Mesenchymal stem cell (in vitro differentiated cells and primary cell): ENCODE measurements at regions not wholly inside any gene's neighbourhood (a gene's known extent, or its start where the extent isn't known, plus 50 kb on each side); places are given as distances from the start of the nearest gene placed in this dataset.

Source experiments
- DNase-seq: peaks from one replicate; pipeline ENCODE4 v3.0.0-alpha.2; 2013
- H2AFZ ChIP-seq: one replicate; pipeline ENCODE4 v1.6.1; 2013; ENCODE audit warnings: low read depth, mild to moderate bottlenecking, control low read depth, inconsistent platforms, low read length, moderate library complexity
- H2AK5ac ChIP-seq: 2 replicates; pipeline ENCODE4 v1.6.1; 2013; ENCODE audit warnings: low read length, moderate library complexity, mild to moderate bottlenecking, inconsistent platforms; ENCODE audit not compliant: severe bottlenecking
- H2BK120ac ChIP-seq: one replicate; pipeline ENCODE4 v1.6.1; 2013; ENCODE audit warnings: low read depth, mild to moderate bottlenecking, inconsistent platforms, low read length, moderate library complexity
- H2BK12ac ChIP-seq, 2 experiments: one replicate each; pipeline ENCODE4 v1.6.1; 2013; ENCODE audit warnings: inconsistent platforms in 2 of 2, low read length in 2 of 2, mild to moderate bottlenecking in 2 of 2, moderate library complexity in 2 of 2, control low read depth in 1 of 2
- H2BK15ac ChIP-seq: one replicate; pipeline ENCODE4 v1.6.1; 2013; ENCODE audit warnings: mild to moderate bottlenecking, low read depth, inconsistent platforms; ENCODE audit not compliant: poor library complexity, severe bottlenecking
- H2BK5ac ChIP-seq: 2 replicates; pipeline ENCODE4 v1.6.1; 2013; ENCODE audit warnings: low read depth, mild to moderate bottlenecking, low read length, control low read depth, inconsistent platforms; ENCODE audit not compliant: poor library complexity, severe bottlenecking
- H3K14ac ChIP-seq, 2 experiments: one replicate each; pipeline ENCODE4 v1.6.1; 2013; ENCODE audit warnings: inconsistent platforms in 2 of 2, low read length in 2 of 2, control low read depth in 1 of 2, mild to moderate bottlenecking in 1 of 2, moderate library complexity in 1 of 2
- H3K18ac ChIP-seq, 2 experiments: one replicate each; pipeline ENCODE4 v1.6.1; 2013; ENCODE audit warnings: inconsistent platforms in 2 of 2, low read length in 2 of 2, control low read depth in 1 of 2, low read depth in 1 of 2, mild to moderate bottlenecking in 1 of 2
- H3K23ac ChIP-seq, 2 experiments: one replicate each; pipeline ENCODE4 v1.6.1; 2013; ENCODE audit warnings: inconsistent platforms in 2 of 2, low read length in 2 of 2, mild to moderate bottlenecking in 2 of 2, moderate library complexity in 2 of 2, control low read depth in 1 of 2
- H3K27ac ChIP-seq: 2 replicates; pipeline ENCODE4 v1.5.1; 2013; ENCODE audit warnings: mild to moderate bottlenecking, moderate library complexity, low read length, control low read depth, inconsistent platforms; ENCODE audit not compliant: poor library complexity, severe bottlenecking
- H3K27me3 ChIP-seq, 2 experiments: 2 replicates each; pipeline versions ENCODE4 v1.6.1 to v1.7.0; 2013; ENCODE audit warnings: low read length in 2 of 2, mild to moderate bottlenecking in 2 of 2, moderate library complexity in 2 of 2, control low read depth in 1 of 2, inconsistent platforms in 1 of 2; ENCODE audit not compliant: control insufficient read depth in 1 of 2, insufficient read depth in 1 of 2
- H3K36me3 ChIP-seq, 2 experiments: 2 replicates each; pipeline versions ENCODE4 v1.6.1 to v1.7.0; 2013; ENCODE audit warnings: low read length in 2 of 2, control low read depth in 1 of 2, inconsistent platforms in 1 of 2, low read depth in 1 of 2, mild to moderate bottlenecking in 1 of 2; ENCODE audit not compliant: insufficient read depth in 2 of 2, control insufficient read depth in 1 of 2
- H3K4ac ChIP-seq, 2 experiments: one replicate each; pipeline ENCODE4 v1.6.1; 2013; ENCODE audit warnings: inconsistent platforms in 2 of 2, low read length in 2 of 2, mild to moderate bottlenecking in 2 of 2, moderate library complexity in 2 of 2, control low read depth in 1 of 2, low read depth in 1 of 2
- H3K4me1 ChIP-seq: 2 replicates; pipeline ENCODE4 v1.6.1; 2013; ENCODE audit warnings: low read depth, low read length, control low read depth; ENCODE audit not compliant: control insufficient read depth, insufficient read depth
- H3K4me2 ChIP-seq: 2 replicates; pipeline ENCODE4 v1.6.1; 2013; ENCODE audit warnings: low read length, mild to moderate bottlenecking, inconsistent platforms; ENCODE audit not compliant: poor library complexity, severe bottlenecking
- H3K4me3 ChIP-seq, 2 experiments: 2 replicates each; pipeline versions ENCODE4 v1.5.1 to v1.7.0; 2013; ENCODE audit warnings: low read length in 2 of 2, mild to moderate bottlenecking in 2 of 2, control low read depth in 1 of 2, low read depth in 1 of 2; ENCODE audit not compliant: insufficient read depth in 1 of 2
- H3K79me1 ChIP-seq: replicated peaks from 2 replicates; pipeline ENCODE4 v1.6.1; 2013; ENCODE audit warnings: mild to moderate bottlenecking, control low read depth, low read length, inconsistent platforms; ENCODE audit not compliant: poor library complexity, severe bottlenecking
- H3K9ac ChIP-seq: 2 replicates; pipeline ENCODE4 v1.7.0; 2013; ENCODE audit warnings: mild to moderate bottlenecking, low read length, moderate library complexity
- H3K9me3 ChIP-seq: 2 replicates; pipeline ENCODE4 v1.7.0; 2013; ENCODE audit warnings: mild to moderate bottlenecking, low read length; ENCODE audit not compliant: control insufficient read depth
- H4K8ac ChIP-seq: one replicate; pipeline ENCODE4 v1.6.1; 2013; ENCODE audit warnings: inconsistent platforms, mild to moderate bottlenecking, low read length, moderate library complexity
- H4K91ac ChIP-seq: one replicate; pipeline ENCODE4 v1.6.1; 2013; ENCODE audit warnings: mild to moderate bottlenecking, low read length, inconsistent platforms
- WGBS: methylation state at CpG from one replicate; pipeline ENCODE4 v1.1.7; 2013; ENCODE audit warnings: mixed read lengths; 5-methylcytosine and 5-hydroxymethylcytosine counted together

- Histone ChIP-seq H3K4me2 (no peak overlapping the region), H3K14ac (no peak overlapping the region), H3K23ac (no peak overlapping the region), H2BK5ac (no peak overlapping the region), H3K27me3 (no peaks in the 10 kb centered on the region), H3K18ac (no peak overlapping the region), H3K4me1 (no peaks in the 10 kb centered on the region), H2BK12ac (no peak overlapping the region), H3K27ac (no peak overlapping the region), H3K9me3 (no peaks in the 10 kb centered on the region), H3K9ac (no peak overlapping the region), H3K4ac (no peak overlapping the region), H2BK120ac (no peak overlapping the region), H3K4me3 (no peak overlapping the region), H2AK5ac (no peak overlapping the region), H3K36me3 (no peaks in the 10 kb centered on the region), H4K91ac (no peak overlapping the region), H2AFZ (no peak overlapping the region), H3K79me1 (no peaks in the 10 kb centered on the region), H4K8ac (no peak overlapping the region), H2BK15ac (no peak overlapping the region)
- 85% methylated on average over 2 of the region's 2 CpGs for WGBS
- DNase-seq, result no peak
These were observed 162.9 kb upstream of the NMUR2 start for GRCh38 chr5:152568016-152568415.

- WGBS, result 70% methylated on average over 3 of the region's 3 CpGs
- Histone ChIP-seq H2BK5ac (no peak overlapping the region), H3K9me3 (no peaks in the 10 kb centered on the region), H2AK5ac (no peak overlapping the region), H3K4ac (no peak overlapping the region), H3K18ac (no peak overlapping the region), H3K27me3 (no peaks in the 10 kb centered on the region), H3K4me3 (no peak overlapping the region), H3K9ac (no peak overlapping the region), H3K79me1 (no peaks in the 10 kb centered on the region), H3K14ac (no peak overlapping the region), H2BK15ac (no peak overlapping the region), H2BK12ac (no peak overlapping the region), H3K4me2 (no peak overlapping the region), H4K91ac (no peak overlapping the region), H2AFZ (no peak overlapping the region), H3K4me1 (no peaks in the 10 kb centered on the region), H3K23ac (no peak overlapping the region), H4K8ac (no peak overlapping the region), H3K27ac (no peak overlapping the region), H3K36me3 (no peaks in the 10 kb centered on the region), H2BK120ac (no peak overlapping the region)
- no peak for DNase-seq
These were observed 167.7 kb upstream of the NMUR2 start for GRCh38 chr5:152572812-152573211.

- H3K9ac ChIP-seq, result no peak overlapping the region
- no peak overlapping the region for H2BK15ac ChIP-seq
- no peaks in the 10 kb centered on the region for H3K79me1 ChIP-seq
- H4K8ac ChIP-seq, result no peak overlapping the region
- no peaks in the 10 kb centered on the region for H3K27me3 ChIP-seq
- H2AFZ ChIP-seq, result no peak overlapping the region
- no peak overlapping the region for H3K18ac ChIP-seq
- no peaks in the 10 kb centered on the region for H3K4me1 ChIP-seq
- no peaks in the 10 kb centered on the region for H3K36me3 ChIP-seq
- no peak overlapping the region for H2BK120ac ChIP-seq
- H3K9me3 ChIP-seq, result peaks cover 9% of the 10 kb centered on the region
- H3K27ac ChIP-seq, result no peak overlapping the region
- H3K4ac ChIP-seq, result no peak overlapping the region
- no peak overlapping the region for H3K14ac ChIP-seq
- no peak overlapping the region for H3K4me3 ChIP-seq
- H2BK5ac ChIP-seq, result no peak overlapping the region
- no peak overlapping the region for H2AK5ac ChIP-seq
- 60% methylated on average over 3 of the region's 3 CpGs for WGBS
- H4K91ac ChIP-seq, result no peak overlapping the region
- H2BK12ac ChIP-seq, result no peak overlapping the region
- H3K4me2 ChIP-seq, result no peak overlapping the region
- DNase-seq, result no peak
- no peak overlapping the region for H3K23ac ChIP-seq
These were observed 179.0 kb upstream of the NMUR2 start for GRCh38 chr5:152584103-152584502.

GRCh38 chr5:152592416-152592815, 187.3 kb upstream of the NMUR2 start:
- Histone ChIP-seq H3K4me2 (no peak overlapping the region), H3K4me3 (no peak overlapping the region), H3K4ac (no peak overlapping the region), H2BK15ac (no peak overlapping the region), H4K91ac (no peak overlapping the region), H3K36me3 (no peaks in the 10 kb centered on the region), H3K27me3 (no peaks in the 10 kb centered on the region), H2AFZ (no peak overlapping the region), H3K9me3 (no peaks in the 10 kb centered on the region), H2AK5ac (no peak overlapping the region), H2BK120ac (no peak overlapping the region), H3K27ac (no peak overlapping the region), H3K23ac (no peak overlapping the region), H3K9ac (no peak overlapping the region), H3K18ac (no peak overlapping the region), H2BK12ac (no peak overlapping the region), H3K4me1 (no peaks in the 10 kb centered on the region), H3K14ac (no peak overlapping the region), H2BK5ac (no peak overlapping the region), H3K79me1 (no peaks in the 10 kb centered on the region), H4K8ac (no peak overlapping the region)
- WGBS, result 74% methylated on average over 2 of the region's 2 CpGs
- DNase-seq, result no peak
